H9 (cell line): ENCODE measurements at regions not wholly inside any gene's neighbourhood (a gene's known extent, or its start where the extent isn't known, plus 50 kb on each side); places are given as distances from the start of the nearest gene placed in this dataset.

Experiments used
- DNase-seq: peaks from one replicate; pipeline ENCODE4 v3.0.0-alpha.2; 2017
- H2AFZ ChIP-seq: one replicate; pipeline ENCODE4 v1.6.1; 2013; ENCODE audit warnings: mild to moderate bottlenecking, low read length, control low read depth, moderate library complexity
- H2AK5ac ChIP-seq: 2 replicates; pipeline ENCODE4 v1.6.1; 2013; ENCODE audit warnings: low read length, control low read depth, mixed read lengths; ENCODE audit not compliant: insufficient read length
- H2BK120ac ChIP-seq: one replicate; pipeline ENCODE4 v1.6.1; 2013; ENCODE audit warnings: low read depth, mild to moderate bottlenecking, low read length, control low read depth, inconsistent platforms; ENCODE audit not compliant: poor library complexity, severe bottlenecking
- H2BK12ac ChIP-seq: 2 replicates; pipeline ENCODE4 v1.6.1; 2013; ENCODE audit warnings: low read length, control low read depth, mixed read lengths, low read depth; ENCODE audit not compliant: insufficient read length
- H2BK15ac ChIP-seq: 2 replicates; pipeline ENCODE4 v1.6.1; 2013; ENCODE audit warnings: low read depth, low read length, control low read depth
- H2BK20ac ChIP-seq: one replicate; pipeline ENCODE4 v1.6.1; 2013; ENCODE audit warnings: low read depth, mild to moderate bottlenecking, low read length, control low read depth, inconsistent platforms; ENCODE audit not compliant: poor library complexity, severe bottlenecking
- H2BK5ac ChIP-seq: 2 replicates; pipeline ENCODE4 v1.6.1; 2013; ENCODE audit warnings: low read length, control low read depth, mixed read lengths; ENCODE audit not compliant: insufficient read length
- H3K14ac ChIP-seq: 2 replicates; pipeline ENCODE4 v1.6.1; 2013; ENCODE audit warnings: low read length, control low read depth; ENCODE audit not compliant: insufficient read depth
- H3K18ac ChIP-seq: 2 replicates; pipeline ENCODE4 v1.6.1; 2013; ENCODE audit warnings: low read depth, mild to moderate bottlenecking, mixed read lengths, low read length, control low read depth; ENCODE audit not compliant: insufficient read length
- H3K23ac ChIP-seq: 2 replicates; pipeline ENCODE4 v1.6.1; 2013; ENCODE audit warnings: low read length, control low read depth, mixed read lengths, low read depth; ENCODE audit not compliant: insufficient read length
- H3K23me2 ChIP-seq: 2 replicates; pipeline ENCODE4 v1.6.1; 2013; ENCODE audit warnings: low read depth, mild to moderate bottlenecking, mixed read lengths, low read length, control low read depth; ENCODE audit not compliant: insufficient read length, poor library complexity, severe bottlenecking
- H3K27ac ChIP-seq: 2 replicates; pipeline ENCODE4 v1.5.1; 2013; ENCODE audit warnings: low read length, control low read depth, mixed read lengths, low read depth; ENCODE audit not compliant: insufficient read length
- H3K27me3 ChIP-seq: 2 replicates; pipeline ENCODE4 v1.6.1; 2013; ENCODE audit warnings: low read length, control low read depth, inconsistent platforms; ENCODE audit not compliant: insufficient read depth
- H3K4ac ChIP-seq: 2 replicates; pipeline ENCODE4 v1.6.1; 2013; ENCODE audit warnings: low read depth, mild to moderate bottlenecking, control low read depth, inconsistent platforms, low read length, moderate library complexity
- H3K4me1 ChIP-seq: 2 replicates; pipeline ENCODE4 v1.6.1; 2013; ENCODE audit warnings: low read length, control low read depth, inconsistent platforms; ENCODE audit not compliant: insufficient read depth
- H3K4me2 ChIP-seq: 2 replicates; pipeline ENCODE4 v1.6.1; 2013; ENCODE audit warnings: low read length, control low read depth, mixed read lengths; ENCODE audit not compliant: insufficient read length, insufficient read depth
- H3K56ac ChIP-seq: 2 replicates; pipeline ENCODE4 v1.6.1; 2013; ENCODE audit warnings: low read depth, mild to moderate bottlenecking, mixed read lengths, low read length, control low read depth; ENCODE audit not compliant: insufficient read length
- H3K79me1 ChIP-seq: 2 replicates; pipeline ENCODE4 v1.6.1; 2013; ENCODE audit warnings: low read depth, mild to moderate bottlenecking, moderate library complexity, low read length, control low read depth, inconsistent platforms; ENCODE audit not compliant: insufficient read depth, poor library complexity, severe bottlenecking
- H3K79me2 ChIP-seq: 2 replicates; pipeline ENCODE4 v1.6.1; 2013; ENCODE audit warnings: low read length, control low read depth, inconsistent platforms; ENCODE audit not compliant: insufficient read depth
- H3K9ac ChIP-seq: 2 replicates; pipeline ENCODE4 v1.6.1; 2013; ENCODE audit warnings: low read length, control low read depth, mixed read lengths; ENCODE audit not compliant: insufficient read length; ENCODE audit errors: extremely low read depth
- H3K9me3 ChIP-seq: one replicate; pipeline ENCODE4 v1.6.1; 2013; ENCODE audit warnings: low read depth, low read length, inconsistent platforms; ENCODE audit not compliant: control insufficient read depth
- H3T11ph ChIP-seq: one replicate; pipeline ENCODE4 v1.6.1; 2013; ENCODE audit warnings: mild to moderate bottlenecking, low read length, control low read depth, inconsistent platforms
- H4K20me1 ChIP-seq: one replicate; pipeline ENCODE4 v1.6.1; 2013; ENCODE audit not compliant: control insufficient read depth, insufficient read length, insufficient read depth
- H4K5ac ChIP-seq: 2 replicates; pipeline ENCODE4 v1.6.1; 2013; ENCODE audit warnings: low read depth, mild to moderate bottlenecking, mixed read lengths, low read length, control low read depth; ENCODE audit not compliant: insufficient read length
- H4K8ac ChIP-seq: replicated peaks from 2 replicates; pipeline ENCODE4 v1.6.1; 2013; ENCODE audit warnings: low read length, control low read depth, mixed read lengths, low read depth; ENCODE audit not compliant: insufficient read length
- H4K91ac ChIP-seq: 2 replicates; pipeline ENCODE4 v1.6.1; 2013; ENCODE audit warnings: low read depth, mild to moderate bottlenecking, moderate library complexity, mixed read lengths, low read length, control low read depth; ENCODE audit not compliant: insufficient read length
- H3K27ac Mint-ChIP-seq, 3 experiments: 2 replicates in 2 of 3; 3 replicates in 1 of 3; pipeline ENCODE4 v1.8.0; 2020 to 2021; ENCODE audit warnings: mixed read lengths in 3 of 3, mild to moderate bottlenecking in 1 of 3, moderate library complexity in 1 of 3
- H3K27me3 Mint-ChIP-seq: 2 replicates; pipeline ENCODE4 v1.8.0; 2021; ENCODE audit warnings: low read depth, mild to moderate bottlenecking, moderate library complexity, mixed read lengths
- H3K36me3 Mint-ChIP-seq, 3 experiments: 2 replicates in 2 of 3; 3 replicates in 1 of 3; pipeline ENCODE4 v1.8.0; 2020 to 2021; ENCODE audit warnings: low read depth in 3 of 3, mixed read lengths in 3 of 3; ENCODE audit not compliant: insufficient read depth in 1 of 3
- H3K4me1 Mint-ChIP-seq, 2 experiments: 2 replicates each; pipeline ENCODE4 v1.8.0; 2020; ENCODE audit warnings: mixed read lengths in 2 of 2
- H3K4me3 Mint-ChIP-seq, 2 experiments: 2 replicates in 1 of 2; 3 replicates in 1 of 2; pipeline ENCODE4 v1.8.0; 2020 to 2021; ENCODE audit warnings: mild to moderate bottlenecking in 2 of 2, mixed read lengths in 2 of 2, moderate library complexity in 1 of 2
- H3K9me3 Mint-ChIP-seq, 2 experiments: 2 replicates in 1 of 2; 3 replicates in 1 of 2; pipeline ENCODE4 v1.8.0; 2020; ENCODE audit warnings: mild to moderate bottlenecking in 2 of 2, mixed read lengths in 2 of 2, moderate library complexity in 1 of 2
- WGBS: extraction: QIAGEN DNeasy Blood & Tissue Kit; methylation state at CpG from one replicate; pipeline ENCODE4 v1.1.7; 2013; ENCODE audit warnings: missing lambda C conversion rate, low lambda C conversion rate, mixed read lengths; ENCODE audit not compliant: insufficient read length; ENCODE audit errors: extremely low coverage; 5-methylcytosine and 5-hydroxymethylcytosine counted together
- TF ChIP-seq, protein P1 (sequence below): fragments of 200-600 bp; sonication (generic); conservative IDR thresholded peaks from 3 replicates; pipeline ENCODE4 v1.8.0; 2021; ENCODE audit warnings: antibody characterized with exemption, mild to moderate bottlenecking

GRCh38 chr6:2485116-2485515, 239.7 kb upstream of the GMDS start:
- H2BK120ac ChIP-seq, result no peak overlapping the region
- peaks cover 6 to 16% (median 8%) of the 10 kb centered on the region in 3 experiments; a peak in 5 of 7 replicates for H3K36me3 Mint-ChIP-seq
- no peak overlapping the region for H3K14ac ChIP-seq
- H4K5ac ChIP-seq, result no peak overlapping the region
- no peak for DNase-seq
- no peak overlapping the region for H2AFZ ChIP-seq
- peaks cover 2% of the 10 kb centered on the region; the same call in 1 of the 2 replicates for H3K27me3 Mint-ChIP-seq
- no peaks in the 10 kb centered on the region for H3K23me2 ChIP-seq
- H3K56ac ChIP-seq, result no peak overlapping the region
- no peaks in the 10 kb centered on the region for H3K4me1 ChIP-seq
- H3T11ph ChIP-seq, result no peak overlapping the region
- H3K9me3 Mint-ChIP-seq, result peaks cover 20 to 22% of the 10 kb centered on the region in 2 experiments
- no peak overlapping the region for H3K4me3 Mint-ChIP-seq
- H2AK5ac ChIP-seq, result no peak overlapping the region
- no peak overlapping the region for H3K18ac ChIP-seq
- TF ChIP-seq, protein P1, sequence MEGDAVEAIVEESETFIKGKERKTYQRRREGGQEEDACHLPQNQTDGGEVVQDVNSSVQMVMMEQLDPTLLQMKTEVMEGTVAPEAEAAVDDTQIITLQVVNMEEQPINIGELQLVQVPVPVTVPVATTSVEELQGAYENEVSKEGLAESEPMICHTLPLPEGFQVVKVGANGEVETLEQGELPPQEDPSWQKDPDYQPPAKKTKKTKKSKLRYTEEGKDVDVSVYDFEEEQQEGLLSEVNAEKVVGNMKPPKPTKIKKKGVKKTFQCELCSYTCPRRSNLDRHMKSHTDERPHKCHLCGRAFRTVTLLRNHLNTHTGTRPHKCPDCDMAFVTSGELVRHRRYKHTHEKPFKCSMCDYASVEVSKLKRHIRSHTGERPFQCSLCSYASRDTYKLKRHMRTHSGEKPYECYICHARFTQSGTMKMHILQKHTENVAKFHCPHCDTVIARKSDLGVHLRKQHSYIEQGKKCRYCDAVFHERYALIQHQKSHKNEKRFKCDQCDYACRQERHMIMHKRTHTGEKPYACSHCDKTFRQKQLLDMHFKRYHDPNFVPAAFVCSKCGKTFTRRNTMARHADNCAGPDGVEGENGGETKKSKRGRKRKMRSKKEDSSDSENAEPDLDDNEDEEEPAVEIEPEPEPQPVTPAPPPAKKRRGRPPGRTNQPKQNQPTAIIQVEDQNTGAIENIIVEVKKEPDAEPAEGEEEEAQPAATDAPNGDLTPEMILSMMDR, result no peak
- H2BK5ac ChIP-seq, result no peak overlapping the region
- H2BK12ac ChIP-seq, result no peak overlapping the region
- H2BK20ac ChIP-seq, result no peak overlapping the region
- peaks cover 0 to 5% of the 10 kb centered on the region in 2 experiments; a peak in 2 of 4 replicates for H3K4me1 Mint-ChIP-seq
- no peaks in the 10 kb centered on the region for H3K27me3 ChIP-seq
- no CpG with 5 or more reads among the region's 7 CpGs for WGBS
- no peaks in the 10 kb centered on the region for H3K79me1 ChIP-seq
- no peak overlapping the region for H4K91ac ChIP-seq
- no peaks in the 10 kb centered on the region for H3K79me2 ChIP-seq
- no peak overlapping the region for H3K23ac ChIP-seq
- H3K9ac ChIP-seq, result no peak overlapping the region
- no peak overlapping the region for H4K8ac ChIP-seq
- no peak overlapping the region for H2BK15ac ChIP-seq
- H3K4me2 ChIP-seq, result no peak overlapping the region
- no peak overlapping the region for H3K27ac ChIP-seq
- no peak overlapping the region for H3K27ac Mint-ChIP-seq
- no peaks in the 10 kb centered on the region for H4K20me1 ChIP-seq
- no peak overlapping the region for H3K4ac ChIP-seq
- no peaks in the 10 kb centered on the region for H3K9me3 ChIP-seq
